Endothelial cell of umbilical vein (primary cell): ENCODE measurements at regions not wholly inside any gene's neighbourhood (a gene's known extent, or its start where the extent isn't known, plus 50 kb on each side); places are given as distances from the start of the nearest gene placed in this dataset.
A peak's percentile ranks its signal among the peaks of the same experiment; 100 is the strongest.

Experiments
- BruUV-seq: library from RNA; stranded (reverse); fragments of 400-500 nt; replicated peaks from 2 replicates; lab custom pipeline; 2021; lab: Mats Ljungman, UMichigan
- CTCF ChIA-PET: fragments of 300-600, 350-600 bp; sonication (Branson Sonifier 250); formaldehyde crosslinking; loops from one replicate; lab custom pipeline; 2021; ENCODE audit warnings: antibody characterized with exemption, inconsistent platforms; lab: Charles Lee
- POLR2A ChIA-PET: fragments of 300-600, 350-600 bp; sonication (Branson Sonifier 250); formaldehyde crosslinking; loops from one replicate; lab custom pipeline; 2021; ENCODE audit warnings: antibody characterized with exemption, inconsistent platforms; lab: Charles Lee
- DNase-seq: peaks from one replicate; pipeline ENCODE4 v3.0.0-alpha.2; 2011; ENCODE audit warnings: low read depth, low spot score
- FAIRE-seq: peaks from 2 replicates; lab custom pipeline; 2011; peaks lifted over from hg19 to GRCh38; lab: Jason Lieb, UNC
- H2AFZ ChIP-seq: 2 replicates; pipeline ENCODE4 v1.6.0; 2012; ENCODE audit warnings: low read depth, low read length, control low read depth, inconsistent platforms
- H3K27ac ChIP-seq: 2 replicates; pipeline ENCODE4 v1.5.1; 2011; ENCODE audit warnings: low read depth, mild to moderate bottlenecking, control low read depth, low read length, moderate library complexity; ENCODE audit not compliant: insufficient read depth
- H3K27me3 ChIP-seq, 2 experiments: 2 replicates each; pipeline versions ENCODE4 v1.6.0 to v1.6.1; 2011; ENCODE audit warnings: low read length in 2 of 2, mixed read lengths in 1 of 2; ENCODE audit not compliant: control insufficient read depth in 2 of 2, insufficient read depth in 2 of 2
- H3K36me3 ChIP-seq, 2 experiments: 2 replicates in 1 of 2; 3 replicates in 1 of 2; pipeline ENCODE4 v1.5.1; 2011; ENCODE audit warnings: low read length in 2 of 2, mild to moderate bottlenecking in 1 of 2, moderate library complexity in 1 of 2; ENCODE audit not compliant: control insufficient read depth in 2 of 2, insufficient read depth in 2 of 2; ENCODE audit errors: extremely low read depth in 1 of 2
- H3K4me1 ChIP-seq: 3 replicates; pipeline ENCODE4 v1.5.1; 2011; ENCODE audit warnings: mild to moderate bottlenecking, low read length; ENCODE audit not compliant: control insufficient read depth, insufficient read depth; ENCODE audit errors: extremely low read depth
- H3K4me2 ChIP-seq: 2 replicates; pipeline ENCODE4 v1.6.1; 2011; ENCODE audit warnings: low read length, control low read depth, mixed read lengths; ENCODE audit not compliant: insufficient read depth
- H3K4me3 ChIP-seq, 3 experiments: fragments of 200-600 bp in 1 of 3; sonication (generic), shearing (Covaris generic) in 1 of 3; replicated peaks in 1 of 3; 2 replicates each; pipeline ENCODE4 v1.5.1; 2011 to 2016; ENCODE audit warnings: control low read depth in 3 of 3, low read length in 3 of 3, mild to moderate bottlenecking in 2 of 3, inconsistent platforms in 1 of 3, low read depth in 1 of 3, moderate library complexity in 1 of 3; ENCODE audit not compliant: insufficient read depth in 1 of 3
- H3K79me2 ChIP-seq: 2 replicates; pipeline ENCODE4 v1.6.0; 2012; ENCODE audit warnings: low read length, inconsistent platforms; ENCODE audit not compliant: control insufficient read depth, insufficient read depth
- H3K9ac ChIP-seq: replicated peaks from 2 replicates; pipeline ENCODE3; 2011; ENCODE audit warnings: low read length, control low read depth; ENCODE audit not compliant: insufficient read depth; ENCODE audit errors: extremely low read depth
- H3K9me1 ChIP-seq: replicated peaks from 3 replicates; pipeline ENCODE4 v1.6.0; 2011; ENCODE audit warnings: mild to moderate bottlenecking, low read length; ENCODE audit not compliant: control insufficient read depth, insufficient read depth; ENCODE audit errors: extremely low read depth
- H3K9me3 ChIP-seq: replicated peaks from 2 replicates; pipeline ENCODE4 v1.5.1; 2012; ENCODE audit warnings: low read length, inconsistent platforms; ENCODE audit not compliant: control insufficient read depth, insufficient read depth
- H4K20me1 ChIP-seq: replicated peaks from 2 replicates; pipeline ENCODE3; 2011; ENCODE audit warnings: mild to moderate bottlenecking, low read length; ENCODE audit not compliant: control insufficient read depth, insufficient read depth; ENCODE audit errors: extremely low read depth
- CTCF ChIP-seq, 2 donors: IDR thresholded peaks; 1 replicate in 1 of 2; 2 replicates in 1 of 2; pipeline ENCODE4 v1.5.1; 2011; ENCODE audit warnings: low read length in 2 of 2, mild to moderate bottlenecking in 2 of 2, moderate library complexity in 2 of 2, control low read depth in 1 of 2, inconsistent platforms in 1 of 2, low read depth in 1 of 2; ENCODE audit not compliant: insufficient read depth in 1 of 2; ENCODE audit errors: extremely low read depth in 1 of 2
- EZH2 ChIP-seq: IDR thresholded peaks from 2 replicates; pipeline ENCODE4 v1.6.1; 2012; ENCODE audit warnings: borderline replicate concordance, low read depth, mild to moderate bottlenecking, moderate library complexity, low read length, inconsistent platforms; ENCODE audit not compliant: severe bottlenecking
- FOS ChIP-seq: IDR thresholded peaks from 2 replicates; pipeline ENCODE4 v1.6.1; 2011; ENCODE audit warnings: mild to moderate bottlenecking, low read length, moderate library complexity, borderline replicate concordance; ENCODE audit not compliant: insufficient read depth
- GATA2 ChIP-seq: IDR thresholded peaks from 2 replicates; pipeline ENCODE4 v1.7.0; 2011; ENCODE audit warnings: low read depth, mild to moderate bottlenecking, moderate library complexity, mixed read lengths, low read length; ENCODE audit not compliant: insufficient read length, insufficient read depth
- JUN ChIP-seq: IDR thresholded peaks from 2 replicates; pipeline ENCODE4 v1.6.1; 2011; ENCODE audit warnings: borderline replicate concordance, low read depth; ENCODE audit not compliant: insufficient read length, insufficient read depth
- MAX ChIP-seq: IDR thresholded peaks from 2 replicates; pipeline ENCODE4 v1.6.1; 2011; ENCODE audit not compliant: insufficient read depth, insufficient read length
- MYC ChIP-seq: IDR thresholded peaks from one replicate; pipeline ENCODE4 v1.6.1; 2011; ENCODE audit warnings: mild to moderate bottlenecking, low read depth, low read length
- POLR2A ChIP-seq: IDR thresholded peaks from 2 replicates; pipeline ENCODE4 v1.6.1; 2012; ENCODE audit warnings: low read depth, mild to moderate bottlenecking, control low read depth, low read length
- POLR2AphosphoS5 ChIP-seq: IDR thresholded peaks from 2 replicates; pipeline ENCODE4 v1.6.1; 2012; ENCODE audit warnings: low read depth, mild to moderate bottlenecking, control low read depth, low read length, moderate library complexity; ENCODE audit not compliant: insufficient read depth
- dilution Hi-C: fragments of 300-500 bp; cut with MboI; formaldehyde crosslinking; loops from one replicate; pipeline ENCODE4 v1.15.0; 2019; ENCODE audit warnings: low sequenced_read_pairs; ENCODE audit not compliant: extremely low pct_ligation_motif_present
- intact Hi-C: fragments of 100-400 bp; cut with micrococcal nuclease; formaldehyde crosslinking; loops from one replicate; pipeline ENCODE4 v1.10.0; 2022

- intact Hi-C loops, result no loop called here
- no peaks in the 10 kb centered on the region for H3K4me1 ChIP-seq
- no peaks in the 10 kb centered on the region for H4K20me1 ChIP-seq
- POLR2A ChIA-PET, result no interaction called here
- no peak overlapping the region for H3K4me3 ChIP-seq
- H3K27me3 ChIP-seq, result peaks cover 0 to 1% of the 10 kb centered on the region in 2 experiments
- no peaks in the 10 kb centered on the region for H3K36me3 ChIP-seq
- H3K9me1 ChIP-seq, result no peaks in the 10 kb centered on the region
- H3K79me2 ChIP-seq, result no peaks in the 10 kb centered on the region
- no peaks in the 10 kb centered on the region for H3K9me3 ChIP-seq
- H3K27ac ChIP-seq, result no peak overlapping the region
- H2AFZ ChIP-seq, result no peak overlapping the region
- CTCF ChIA-PET, result no interaction called here
- no peak for FAIRE-seq
- no peak overlapping the region for H3K9ac ChIP-seq
- no peak for DNase-seq
- peak; percentile 33 for TF ChIP-seq GATA2
- no peak for TF ChIP-seq FOS
- no TSS peak for BruUV-seq
- H3K4me2 ChIP-seq, result no peak overlapping the region
- dilution Hi-C loops, result no loop called here
Measured at GRCh38 chr10:21191512-21191911, 294.4 kb upstream of the NEBL start.

GRCh38 chr10:21184984-21185383 lies 287.9 kb upstream of the NEBL start:
- CTCF ChIA-PET, result no interaction called here
- Histone ChIP-seq H3K9me3 (no peaks in the 10 kb centered on the region), H3K9me1 (no peaks in the 10 kb centered on the region), H3K9ac (no peak overlapping the region), H3K4me2 (no peak overlapping the region), H4K20me1 (no peaks in the 10 kb centered on the region), H3K36me3 (no peaks in the 10 kb centered on the region), H3K27ac (no peak overlapping the region), H3K79me2 (no peaks in the 10 kb centered on the region), H3K27me3 (no peaks in the 10 kb centered on the region), H3K4me3 (no peak overlapping the region), H3K4me1 (peaks cover 8% of the 10 kb centered on the region), H2AFZ (no peak overlapping the region)
- DNase-seq (no peak), FAIRE-seq (no peak)
- intact Hi-C loops, result no loop called here
- TF ChIP-seq POLR2AphosphoS5 (no peak), MAX (no peak), JUN (no peak), FOS (no peak), GATA2 (no peak), POLR2A (no peak), EZH2 (no peak), CTCF (IDR thresholded peaks at IDR 0.05; ENCODE audit: extremely low read depth in 1 of 2, insufficient read depth in 1 of 2, low read depth in 1 of 2, low read length in 2 of 2) (no peak), MYC (no peak)
- POLR2A ChIA-PET, result no interaction called here
- dilution Hi-C loops, result no loop called here
- no TSS peak for BruUV-seq
